ENCODE measurements at regions not wholly inside any gene's neighbourhood (a gene's known extent, or its start where the extent isn't known, plus 50 kb on each side); places are given as distances from the start of the nearest gene placed in this dataset.

DNA sequence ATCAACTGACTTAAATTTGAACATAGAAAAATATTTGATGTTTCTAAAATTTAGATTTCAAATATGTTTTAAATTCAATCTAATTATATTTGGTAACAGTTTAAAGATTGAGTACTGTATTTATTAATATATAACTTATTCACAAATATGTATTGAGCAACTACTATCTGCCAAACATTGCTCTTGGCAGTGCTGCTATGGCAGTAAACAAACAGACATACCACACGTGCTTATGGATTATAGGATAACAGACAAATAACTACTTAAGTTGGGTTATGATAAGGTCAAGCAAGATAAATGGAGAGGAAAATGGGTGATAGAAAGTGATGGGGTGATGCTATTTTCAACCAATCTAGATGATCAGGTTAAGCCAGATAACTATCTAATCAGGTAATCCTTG lies 538.1 kb downstream of the C12orf50 start:
- H3K4me3 ChIP-seq (ENCODE audit: low read depth, low read length): no peak overlapping the region
- peak; percentile 4 for DNase-seq (ENCODE audit: low read depth)
- TF ChIP-seq CTCF (IDR thresholded peaks at IDR 0.05; ENCODE audit: control insufficient read depth, extremely low read depth, insufficient read depth): no peak

- no peak overlapping the region for H3K4me3 ChIP-seq (ENCODE audit: low read depth, low read length)
- TF ChIP-seq CTCF (IDR thresholded peaks at IDR 0.05; ENCODE audit: control insufficient read depth, extremely low read depth, insufficient read depth): no peak
Measured at GRCh38 chr12:87469295-87469694, 559.9 kb downstream of the C12orf50 start.

DNA sequence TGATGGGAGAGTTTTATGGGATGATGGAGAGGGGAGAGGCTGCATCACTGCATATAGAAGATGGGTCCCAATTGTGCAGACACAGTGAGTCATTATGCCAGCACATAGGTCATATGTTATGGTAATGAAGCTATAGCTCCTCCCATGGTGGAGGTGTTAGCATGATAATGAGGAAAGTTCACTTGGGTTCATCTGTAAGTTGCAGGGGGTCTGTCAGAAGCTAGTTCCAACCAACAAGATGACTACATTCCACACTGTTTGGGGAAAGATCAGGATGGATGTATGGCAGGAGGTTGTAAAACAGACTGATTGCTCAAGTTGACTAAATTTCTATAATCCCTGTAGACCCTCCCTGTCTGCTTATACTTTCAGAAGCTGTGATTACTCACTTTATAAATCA lies 561.3 kb downstream of the C12orf50 start:
- H3K4me3 ChIP-seq (ENCODE audit: low read depth, low read length): no peak overlapping the region
- no peak for DNase-seq (ENCODE audit: low read depth)
- TF ChIP-seq CTCF (IDR thresholded peaks at IDR 0.05; ENCODE audit: control insufficient read depth, extremely low read depth, insufficient read depth): no peak

More at GRCh38 chr12:87469295-87469694, 559.9 kb downstream of the C12orf50 start:
- DNase-seq (ENCODE audit: low read depth): no peak

DNA sequence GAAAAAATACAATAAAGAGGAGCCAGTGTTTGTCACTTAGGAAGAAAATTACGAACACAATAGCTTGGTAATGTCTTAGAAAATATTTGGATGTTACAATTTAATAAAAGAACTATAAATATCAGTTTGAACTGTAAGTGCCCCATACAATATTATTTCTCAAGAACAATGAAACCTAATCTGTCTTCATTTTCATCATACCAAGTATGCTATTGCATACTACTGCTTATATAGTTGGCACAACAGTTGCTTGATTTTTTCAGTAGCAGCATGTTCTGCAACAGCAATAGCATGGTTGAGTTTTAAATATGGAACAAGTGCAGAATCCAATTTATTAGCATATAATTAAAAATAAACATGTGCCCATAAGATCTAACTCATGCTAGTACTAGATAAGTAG lies 564.6 kb downstream of the C12orf50 start:
- H3K4me3 ChIP-seq (ENCODE audit: low read depth, low read length): no peak overlapping the region
- no peak for TF ChIP-seq CTCF (IDR thresholded peaks at IDR 0.05; ENCODE audit: control insufficient read depth, extremely low read depth, insufficient read depth)
- no peak for DNase-seq (ENCODE audit: low read depth)

DNA sequence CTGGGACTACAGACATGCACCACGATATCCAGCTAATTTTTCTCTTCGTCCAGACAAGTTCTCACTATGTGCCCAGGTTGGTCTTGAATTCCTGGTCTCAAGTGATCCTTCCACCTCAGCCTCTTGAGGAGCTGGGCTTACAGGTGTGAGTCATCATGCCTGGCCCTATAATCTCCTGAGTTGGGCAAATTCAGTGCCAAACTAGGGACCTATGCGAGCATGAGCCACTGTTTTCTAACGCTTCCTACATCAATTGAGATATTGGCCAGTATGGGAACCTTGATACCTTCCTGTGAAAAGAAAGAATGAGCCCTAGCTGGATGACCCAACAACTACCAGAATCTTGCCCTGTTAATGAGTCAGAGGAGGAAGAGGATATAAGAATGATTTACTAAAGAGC lies 585.2 kb downstream of the C12orf50 start:
- DNase-seq (ENCODE audit: low read depth): no peak
- H3K4me3 ChIP-seq (ENCODE audit: low read depth, low read length): no peak overlapping the region
- TF ChIP-seq CTCF (IDR thresholded peaks at IDR 0.05; ENCODE audit: control insufficient read depth, extremely low read depth, insufficient read depth): no peak

- no peak for DNase-seq (ENCODE audit: low read depth)
- TF ChIP-seq CTCF (IDR thresholded peaks at IDR 0.05; ENCODE audit: control insufficient read depth, extremely low read depth, insufficient read depth): no peak
- no peak overlapping the region for H3K4me3 ChIP-seq (ENCODE audit: low read depth, low read length)
Measured at GRCh38 chr12:87441511-87441910, 587.7 kb downstream of the C12orf50 start.

GRCh38 chr12:87439990-87440827 lies 589.0 kb downstream of the C12orf50 start:
- no peak for TF ChIP-seq CTCF (IDR thresholded peaks at IDR 0.05; ENCODE audit: control insufficient read depth, extremely low read depth, insufficient read depth)
- DNase-seq (ENCODE audit: low read depth): peak; percentile 76
- H3K4me3 ChIP-seq (ENCODE audit: low read depth, low read length): no peak overlapping the region
